IMR-90 (cell line): ENCODE measurements at regions not wholly inside any gene's neighbourhood (a gene's known extent, or its start where the extent isn't known, plus 50 kb on each side); places are given as distances from the start of the nearest gene placed in this dataset.

Experiments
- ATAC-seq: fragments of 200-7000 bp; cut with Tn5 transposase; 2 replicates; pipeline ENCODE4 v1.9.1; 2020; ENCODE audit warnings: low read depth, mild to moderate bottlenecking, moderate library complexity
- BruUV-seq: library from RNA; stranded (reverse); fragments of 400-500 nt; replicated peaks from 2 replicates; lab custom pipeline; 2021; lab: Mats Ljungman, UMichigan
- CTCF ChIA-PET: fragments of 300-600 bp; formaldehyde crosslinking; extraction: SDS; loops from one replicate; lab custom pipeline; 2021; ENCODE audit warnings: antibody characterized with exemption; lab: Yijun Ruan, JAX
- POLR2A ChIA-PET: fragments of 300-600 bp; sonication (Branson Sonifier 250); formaldehyde crosslinking; loops from one replicate; lab custom pipeline; 2022; ENCODE audit warnings: antibody characterized with exemption; ENCODE audit not compliant: unreplicated experiment; lab: Charles Lee
- DNase-seq: peaks from one replicate; pipeline ENCODE4 v3.0.0; 2013
- H2AFZ ChIP-seq: replicated peaks from 2 replicates; pipeline ENCODE3; 2013; ENCODE audit warnings: low read length, mild to moderate bottlenecking; ENCODE audit not compliant: poor library complexity
- H2AK5ac ChIP-seq: 2 replicates; pipeline ENCODE4 v1.6.1; 2013; ENCODE audit warnings: low read depth, low read length, inconsistent platforms
- H2AK9ac ChIP-seq: replicated peaks from 2 replicates; pipeline ENCODE3; 2013; ENCODE audit warnings: mild to moderate bottlenecking, low read depth, low read length, moderate library complexity; ENCODE audit not compliant: poor library complexity
- H2BK120ac ChIP-seq: 2 replicates; pipeline ENCODE4 v1.6.1; 2013; ENCODE audit warnings: low read depth, low read length, inconsistent platforms
- H2BK15ac ChIP-seq: 3 replicates; pipeline ENCODE4 v1.6.1; 2013; ENCODE audit warnings: low read depth, low read length, inconsistent platforms
- H2BK20ac ChIP-seq: 2 replicates; pipeline ENCODE4 v1.6.1; 2013; ENCODE audit warnings: low read depth, mild to moderate bottlenecking, inconsistent platforms, low read length, moderate library complexity
- H2BK5ac ChIP-seq: 2 replicates; pipeline ENCODE4 v1.6.1; 2013; ENCODE audit warnings: mild to moderate bottlenecking, low read depth, low read length, inconsistent platforms; ENCODE audit not compliant: poor library complexity, severe bottlenecking
- H3K14ac ChIP-seq: replicated peaks from 2 replicates; pipeline ENCODE4 v1.6.1; 2013; ENCODE audit warnings: low read depth, low read length, inconsistent platforms
- H3K18ac ChIP-seq: 2 replicates; pipeline ENCODE4 v1.6.1; 2013; ENCODE audit warnings: low read depth, low read length, control low read depth
- H3K23ac ChIP-seq: 2 replicates; pipeline ENCODE4 v1.6.1; 2013; ENCODE audit warnings: low read depth, low read length, inconsistent platforms
- H3K27ac ChIP-seq: 2 replicates; pipeline ENCODE4 v1.5.1; 2013; ENCODE audit warnings: mild to moderate bottlenecking, control low read depth, low read length; ENCODE audit not compliant: insufficient read depth
- H3K27me3 ChIP-seq: 2 replicates; pipeline ENCODE4 v1.6.1; 2013; ENCODE audit warnings: low read length; ENCODE audit not compliant: control insufficient read depth, insufficient read depth
- H3K36me3 ChIP-seq: 2 replicates; pipeline ENCODE4 v1.6.1; 2013; ENCODE audit warnings: low read length, mixed read lengths; ENCODE audit not compliant: control insufficient read depth, insufficient read depth
- H3K4ac ChIP-seq: 2 replicates; pipeline ENCODE4 v1.6.1; 2013; ENCODE audit warnings: low read depth, low read length, inconsistent platforms
- H3K4me1 ChIP-seq: 2 replicates; pipeline ENCODE4 v1.6.1; 2013; ENCODE audit warnings: low read length, mixed read lengths; ENCODE audit not compliant: control insufficient read depth, insufficient read depth
- H3K4me2 ChIP-seq: 2 replicates; pipeline ENCODE4 v1.6.1; 2013; ENCODE audit warnings: low read depth, mild to moderate bottlenecking, control low read depth, low read length, moderate library complexity
- H3K4me3 ChIP-seq: 2 replicates; pipeline ENCODE4 v1.5.1; 2013; ENCODE audit warnings: low read depth, mild to moderate bottlenecking, control low read depth, low read length, moderate library complexity; ENCODE audit not compliant: insufficient read depth
- H3K56ac ChIP-seq: 2 replicates; pipeline ENCODE4 v1.6.1; 2013; ENCODE audit warnings: low read length, inconsistent platforms; ENCODE audit not compliant: insufficient read depth; ENCODE audit errors: extremely low read depth
- H3K79me1 ChIP-seq, 2 experiments: 2 replicates each; pipeline ENCODE4 v1.6.1; 2013; ENCODE audit warnings: low read length in 2 of 2, inconsistent platforms in 1 of 2, low read depth in 1 of 2
- H3K9ac ChIP-seq: 2 replicates; pipeline ENCODE4 v1.6.1; 2013; ENCODE audit warnings: low read depth, low read length, control low read depth
- H3K9me1 ChIP-seq: 2 replicates; pipeline ENCODE4 v1.6.1; 2013; ENCODE audit warnings: low read length, inconsistent platforms; ENCODE audit not compliant: insufficient read depth
- H3K9me3 ChIP-seq: 2 replicates; pipeline ENCODE4 v1.6.1; 2013; ENCODE audit warnings: low read length; ENCODE audit not compliant: control insufficient read depth, insufficient read depth
- H4K20me1 ChIP-seq: 2 replicates; pipeline ENCODE4 v1.6.1; 2013; ENCODE audit warnings: low read length, inconsistent platforms; ENCODE audit not compliant: insufficient read depth
- H4K5ac ChIP-seq: 2 replicates; pipeline ENCODE4 v1.6.1; 2013; ENCODE audit warnings: mild to moderate bottlenecking, low read depth, low read length, control low read depth
- H4K8ac ChIP-seq, 2 experiments: 2 replicates each; pipeline ENCODE4 v1.6.1; 2013; ENCODE audit warnings: low read depth in 2 of 2, low read length in 2 of 2, control low read depth in 1 of 2, inconsistent platforms in 1 of 2
- H4K91ac ChIP-seq: 2 replicates; pipeline ENCODE4 v1.6.1; 2013; ENCODE audit warnings: low read depth, low read length, inconsistent platforms; ENCODE audit not compliant: insufficient read depth
- BHLHE40 ChIP-seq: fragments of 150-350 bp; IDR thresholded peaks from 2 replicates; pipeline ENCODE4 v1.6.1; 2016; ENCODE audit warnings: mild to moderate bottlenecking, low read depth, low read length
- CEBPB ChIP-seq: IDR thresholded peaks from 2 replicates; pipeline ENCODE4 v1.6.1; 2012; ENCODE audit warnings: low read depth, low read length, improper control_type of control experiment
- CHD1 ChIP-seq: IDR thresholded peaks from 2 replicates; pipeline ENCODE4 v1.6.1; 2012; ENCODE audit warnings: low read depth, low read length, improper control_type of control experiment
- FOS ChIP-seq: fragments of 150-350 bp; IDR thresholded peaks from 2 replicates; pipeline ENCODE4 v1.6.1; 2016; ENCODE audit warnings: low read depth, low read length
- MAFK ChIP-seq: IDR thresholded peaks from 2 replicates; pipeline ENCODE4 v1.6.1; 2012; ENCODE audit warnings: low read depth, low read length, improper control_type of control experiment
- MAZ ChIP-seq: IDR thresholded peaks from 2 replicates; pipeline ENCODE4 v1.6.1; 2012; ENCODE audit warnings: low read depth, mild to moderate bottlenecking, low read length, improper control_type of control experiment, moderate library complexity, borderline replicate concordance
- MXI1 ChIP-seq: IDR thresholded peaks from 2 replicates; pipeline ENCODE4 v1.6.1; 2012; ENCODE audit warnings: low read depth, mild to moderate bottlenecking, low read length, moderate library complexity, borderline replicate concordance
- NFE2L2 ChIP-seq: fragments of 150-350 bp; IDR thresholded peaks from 2 replicates; pipeline ENCODE4 v1.6.1; 2016; ENCODE audit warnings: low read depth, mild to moderate bottlenecking, low read length
- POLR2A ChIP-seq: IDR thresholded peaks from 2 replicates; pipeline ENCODE4 v1.6.1; 2012; ENCODE audit warnings: mild to moderate bottlenecking, low read depth, low read length
- RAD21 ChIP-seq: IDR thresholded peaks from 2 replicates; pipeline ENCODE4 v1.6.1; 2012; ENCODE audit warnings: low read length, improper control_type of control experiment
- RCOR1 ChIP-seq: IDR thresholded peaks from 2 replicates; pipeline ENCODE4 v1.6.1; 2012; ENCODE audit warnings: mild to moderate bottlenecking, low read length, improper control_type of control experiment; ENCODE audit not compliant: insufficient replicate concordance
- RFX5 ChIP-seq: IDR thresholded peaks from 2 replicates; pipeline ENCODE4 v1.8.0; 2012; ENCODE audit warnings: low read depth, mild to moderate bottlenecking, low read length, moderate library complexity
- SMC3 ChIP-seq: fragments of 150-350 bp; IDR thresholded peaks from 2 replicates; pipeline ENCODE4 v1.6.1; 2016; ENCODE audit warnings: low read depth, mild to moderate bottlenecking, antibody characterized with exemption, low read length, moderate library complexity
- WGBS, 2 experiments: methylation state at CpG; one replicate each; pipeline versions ENCODE4 v1.1.5 to v1.1.7; 2013; ENCODE audit warnings: missing lambda C conversion rate in 2 of 2; ENCODE audit not compliant: insufficient read length in 1 of 2; ENCODE audit errors: extremely low coverage in 2 of 2; 5-methylcytosine and 5-hydroxymethylcytosine counted together
- dilution Hi-C: fragments of 300-500 bp; cut with HindIII; formaldehyde crosslinking; loops from one replicate; pipeline ENCODE4 v1.14.3; 2018; ENCODE audit warnings: low sequenced_read_pairs; ENCODE audit not compliant: unreplicated experiment
- in situ Hi-C: fragments of 300-500 bp; cut with MboI; formaldehyde crosslinking; loops from 3 replicates; pipeline ENCODE4 v1.14.3; 2019; ENCODE audit warnings: low sequenced_read_pairs, inconsistent platforms, mixed read lengths
- intact Hi-C: fragments of 100-400 bp; cut with micrococcal nuclease; formaldehyde crosslinking; loops from 2 replicates; pipeline ENCODE4 v1.10.0; 2022
- TF ChIP-seq, protein P1 (sequence below): conservative IDR thresholded peaks from 2 replicates; pipeline ENCODE4 v1.5.1; 2012; ENCODE audit warnings: mild to moderate bottlenecking, low read depth, low read length, improper control_type of control experiment
- TF ChIP-seq, protein P2 (sequence below): fragments of 150-350 bp; IDR thresholded peaks from 2 replicates; pipeline ENCODE4 v1.6.1; 2016; ENCODE audit warnings: low read depth, mild to moderate bottlenecking, low read length, moderate library complexity, borderline replicate concordance
- TF ChIP-seq, protein P3 (sequence below): fragments of 150-350 bp; IDR thresholded peaks from 2 replicates; pipeline ENCODE4 v1.6.1; 2017; ENCODE audit warnings: mild to moderate bottlenecking, antibody characterized with exemption, low read length, low read depth

DNA sequence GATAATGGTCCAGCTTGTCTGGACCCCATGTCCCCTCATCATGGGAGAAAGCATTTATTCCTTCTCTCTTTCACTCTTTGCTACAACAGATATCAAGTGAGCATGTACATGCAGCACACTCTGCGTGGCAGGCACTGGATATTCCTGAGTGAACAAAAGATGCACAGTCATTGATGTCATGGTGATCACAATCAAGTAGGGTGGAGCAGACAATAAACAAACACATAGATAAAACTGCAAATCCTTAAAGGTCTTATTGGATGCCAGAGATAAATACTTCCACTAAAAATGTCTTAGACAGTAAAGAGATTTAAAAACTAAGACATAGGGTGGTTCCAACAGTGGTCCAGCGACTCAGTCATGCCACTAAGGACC, 178.0 kb downstream of the ZC3H11B start:
- dilution Hi-C loops = no loop called here
- no peak overlapping the region for H2BK120ac ChIP-seq
- no peak overlapping the region for H3K9ac ChIP-seq
- no peak overlapping the region for H4K5ac ChIP-seq
- POLR2A ChIA-PET = no interaction called here
- H3K4ac ChIP-seq = no peak overlapping the region
- no peak overlapping the region for H3K4me3 ChIP-seq
- H2BK15ac ChIP-seq = no peak overlapping the region
- in situ Hi-C loops = no loop called here
- BruUV-seq = no TSS peak
- no peak overlapping the region for H2AK9ac ChIP-seq
- no peak overlapping the region for H4K91ac ChIP-seq
- H3K36me3 ChIP-seq = no peaks in the 10 kb centered on the region
- DNase-seq (no peak), ATAC-seq (no peak)
- no peak overlapping the region for H2AK5ac ChIP-seq
- TF ChIP-seq MAFK (no peak), RCOR1 (no peak), SMC3 (no peak), POLR2A (no peak), RAD21 (no peak), CHD1 (no peak), NFE2L2 (no peak), CEBPB (no peak), FOS (no peak), BHLHE40 (no peak), RFX5 (no peak), MAZ (no peak), MXI1 (no peak)
- TF ChIP-seq, protein P1, sequence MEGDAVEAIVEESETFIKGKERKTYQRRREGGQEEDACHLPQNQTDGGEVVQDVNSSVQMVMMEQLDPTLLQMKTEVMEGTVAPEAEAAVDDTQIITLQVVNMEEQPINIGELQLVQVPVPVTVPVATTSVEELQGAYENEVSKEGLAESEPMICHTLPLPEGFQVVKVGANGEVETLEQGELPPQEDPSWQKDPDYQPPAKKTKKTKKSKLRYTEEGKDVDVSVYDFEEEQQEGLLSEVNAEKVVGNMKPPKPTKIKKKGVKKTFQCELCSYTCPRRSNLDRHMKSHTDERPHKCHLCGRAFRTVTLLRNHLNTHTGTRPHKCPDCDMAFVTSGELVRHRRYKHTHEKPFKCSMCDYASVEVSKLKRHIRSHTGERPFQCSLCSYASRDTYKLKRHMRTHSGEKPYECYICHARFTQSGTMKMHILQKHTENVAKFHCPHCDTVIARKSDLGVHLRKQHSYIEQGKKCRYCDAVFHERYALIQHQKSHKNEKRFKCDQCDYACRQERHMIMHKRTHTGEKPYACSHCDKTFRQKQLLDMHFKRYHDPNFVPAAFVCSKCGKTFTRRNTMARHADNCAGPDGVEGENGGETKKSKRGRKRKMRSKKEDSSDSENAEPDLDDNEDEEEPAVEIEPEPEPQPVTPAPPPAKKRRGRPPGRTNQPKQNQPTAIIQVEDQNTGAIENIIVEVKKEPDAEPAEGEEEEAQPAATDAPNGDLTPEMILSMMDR = no peak
- TF ChIP-seq, protein P2, sequence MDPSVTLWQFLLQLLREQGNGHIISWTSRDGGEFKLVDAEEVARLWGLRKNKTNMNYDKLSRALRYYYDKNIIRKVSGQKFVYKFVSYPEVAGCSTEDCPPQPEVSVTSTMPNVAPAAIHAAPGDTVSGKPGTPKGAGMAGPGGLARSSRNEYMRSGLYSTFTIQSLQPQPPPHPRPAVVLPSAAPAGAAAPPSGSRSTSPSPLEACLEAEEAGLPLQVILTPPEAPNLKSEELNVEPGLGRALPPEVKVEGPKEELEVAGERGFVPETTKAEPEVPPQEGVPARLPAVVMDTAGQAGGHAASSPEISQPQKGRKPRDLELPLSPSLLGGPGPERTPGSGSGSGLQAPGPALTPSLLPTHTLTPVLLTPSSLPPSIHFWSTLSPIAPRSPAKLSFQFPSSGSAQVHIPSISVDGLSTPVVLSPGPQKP = no peak
- TF ChIP-seq, protein P3, sequence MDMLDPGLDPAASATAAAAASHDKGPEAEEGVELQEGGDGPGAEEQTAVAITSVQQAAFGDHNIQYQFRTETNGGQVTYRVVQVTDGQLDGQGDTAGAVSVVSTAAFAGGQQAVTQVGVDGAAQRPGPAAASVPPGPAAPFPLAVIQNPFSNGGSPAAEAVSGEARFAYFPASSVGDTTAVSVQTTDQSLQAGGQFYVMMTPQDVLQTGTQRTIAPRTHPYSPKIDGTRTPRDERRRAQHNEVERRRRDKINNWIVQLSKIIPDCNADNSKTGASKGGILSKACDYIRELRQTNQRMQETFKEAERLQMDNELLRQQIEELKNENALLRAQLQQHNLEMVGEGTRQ = no peak
- H3K4me1 ChIP-seq = no peaks in the 10 kb centered on the region
- H3K9me3 ChIP-seq = no peaks in the 10 kb centered on the region
- no peak overlapping the region for H3K23ac ChIP-seq
- WGBS, 2 experiments = no CpG with 5 or more reads among the region's 2 CpGs
- H2BK20ac ChIP-seq = no peak overlapping the region
- CTCF ChIA-PET = no interaction called here
- H3K27ac ChIP-seq = no peak overlapping the region
- intact Hi-C loops = no loop called here
- no peaks in the 10 kb centered on the region for H4K20me1 ChIP-seq
- no peak overlapping the region for H2BK5ac ChIP-seq
- H3K14ac ChIP-seq = no peak overlapping the region
- H3K18ac ChIP-seq = no peak overlapping the region
- H3K79me1 ChIP-seq = no peaks in the 10 kb centered on the region
- no peak overlapping the region for H3K56ac ChIP-seq
- H3K27me3 ChIP-seq = no peaks in the 10 kb centered on the region
- H3K9me1 ChIP-seq = no peaks in the 10 kb centered on the region
- no peak overlapping the region for H4K8ac ChIP-seq
- H2AFZ ChIP-seq = no peak overlapping the region
- no peak overlapping the region for H3K4me2 ChIP-seq
